GM18907 (cell line): ENCODE measurements at regions not wholly inside any gene's neighbourhood (a gene's known extent, or its start where the extent isn't known, plus 50 kb on each side); places are given as distances from the start of the nearest gene placed in this dataset.
"Not testable (repeated sequence)": the region's sequence is repeated elsewhere in the genome, so short reads cannot be mapped to it uniquely, and the experiment has no call there.

Experiments used
- ATAC-seq: cut with Tn5 transposase; IDR thresholded peaks from one replicate; pipeline ENCODE4 v1.9.1; 2021; ENCODE audit warnings: mild to moderate bottlenecking, moderate library complexity; ENCODE audit not compliant: unreplicated experiment

DNA sequence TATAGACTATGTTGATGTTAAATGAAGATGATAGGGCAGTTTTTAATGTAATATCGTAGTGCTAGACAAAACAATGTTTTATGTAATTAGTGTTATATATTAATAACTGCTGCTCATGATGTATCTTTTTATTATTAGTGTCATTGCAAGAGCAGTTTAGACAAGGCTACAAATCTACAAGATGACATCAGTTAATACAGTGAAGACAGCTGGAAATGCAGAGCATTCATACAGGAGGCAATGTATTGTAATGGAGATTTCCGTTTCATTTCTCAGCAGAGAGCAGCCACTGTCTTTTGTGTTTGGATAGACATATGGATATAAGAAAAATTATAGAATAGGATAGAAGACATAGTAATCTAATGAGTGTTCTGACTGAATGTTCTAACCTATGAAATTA lies 178.0 kb downstream of the FOXG1 start:
- no peak for ATAC-seq

DNA sequence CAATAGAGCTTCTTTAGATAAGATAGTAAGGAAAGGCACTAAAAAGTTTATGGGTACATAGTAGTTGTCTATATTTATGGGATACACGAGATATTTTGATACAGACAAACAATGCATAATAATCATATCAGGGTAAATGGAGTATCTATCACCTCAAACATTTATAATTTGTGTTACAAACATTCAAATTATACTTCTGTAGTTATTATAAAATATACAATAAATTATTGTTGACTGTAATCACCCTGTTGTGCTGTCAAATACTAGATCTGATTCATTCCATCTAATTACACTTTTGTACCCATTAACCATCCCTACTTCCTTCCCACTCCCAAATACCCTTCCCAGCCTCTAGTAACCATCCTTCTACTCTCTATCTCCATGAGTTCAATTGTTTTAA lies 179.7 kb downstream of the FOXG1 start:
- no peak for ATAC-seq

DNA sequence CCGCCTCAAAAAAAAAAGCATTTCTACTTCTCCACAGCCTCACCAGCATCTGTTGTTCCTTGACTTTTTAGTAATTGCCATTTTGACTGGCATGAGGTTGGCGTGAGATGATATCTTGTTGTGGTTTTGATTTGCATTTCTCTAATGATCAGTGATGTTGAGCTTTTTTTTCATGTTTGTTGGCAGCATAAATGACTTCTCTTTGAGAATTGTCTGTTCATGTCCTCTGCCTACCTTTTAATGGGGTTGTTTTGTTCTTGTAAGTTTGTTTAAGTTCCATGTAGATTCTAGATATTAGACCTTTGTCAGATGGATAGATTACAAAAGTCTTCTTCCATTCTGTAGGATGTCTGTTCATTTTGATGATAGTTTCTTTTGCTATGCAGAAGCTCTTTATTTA lies 182.9 kb downstream of the FOXG1 start:
- no peak for ATAC-seq

DNA sequence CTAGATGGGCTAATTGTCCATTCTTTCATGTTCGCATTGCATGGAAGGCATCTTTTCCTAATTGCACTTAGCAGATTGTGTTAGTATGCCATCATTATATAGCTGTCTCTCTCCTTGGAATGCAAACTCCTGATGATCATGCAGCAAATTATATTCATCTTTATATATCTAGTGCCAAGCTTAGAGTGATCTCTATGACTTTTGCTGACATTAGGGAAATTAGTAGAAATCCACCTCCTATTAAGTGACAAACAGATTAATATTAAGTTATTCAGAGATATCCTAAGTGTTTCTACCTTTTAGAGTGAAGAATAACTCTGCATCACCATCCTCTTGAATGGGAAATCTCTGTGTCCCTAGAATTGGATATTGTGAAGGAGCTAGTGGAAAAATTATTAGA lies 185.6 kb downstream of the FOXG1 start:
- ATAC-seq: no peak

- no peak for ATAC-seq
These were observed 186.1 kb downstream of the FOXG1 start for GRCh38 chr14:28952666-28953065.

- ATAC-seq: no peak
These were observed 187.4 kb downstream of the FOXG1 start for GRCh38 chr14:28953973-28954372.

GRCh38 chr14:28966416-28967233 lies 200.0 kb downstream of the FOXG1 start:
- peak; percentile 95 for ATAC-seq

- ATAC-seq: no peak
These were observed 208.5 kb downstream of the FOXG1 start for GRCh38 chr14:28975084-28975483.

DNA sequence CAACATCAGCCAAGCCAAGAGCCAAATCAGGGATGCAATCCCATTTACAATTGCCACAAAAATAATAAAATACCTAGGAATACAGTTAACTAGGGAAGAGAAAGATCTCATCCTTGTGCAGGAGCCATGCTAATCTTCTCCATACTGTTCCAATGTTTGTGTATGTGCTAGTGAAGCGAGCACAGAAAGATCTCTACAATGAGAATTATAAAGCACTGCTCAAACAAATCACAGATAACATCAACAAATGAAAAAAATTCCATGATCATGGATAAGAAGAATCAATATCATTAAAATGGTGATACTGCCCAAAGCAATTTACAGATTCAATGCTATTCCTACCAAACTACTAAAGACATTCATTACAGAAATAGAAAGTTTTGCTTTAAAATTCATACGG lies 215.6 kb downstream of the FOXG1 start:
- ATAC-seq: no peak

DNA sequence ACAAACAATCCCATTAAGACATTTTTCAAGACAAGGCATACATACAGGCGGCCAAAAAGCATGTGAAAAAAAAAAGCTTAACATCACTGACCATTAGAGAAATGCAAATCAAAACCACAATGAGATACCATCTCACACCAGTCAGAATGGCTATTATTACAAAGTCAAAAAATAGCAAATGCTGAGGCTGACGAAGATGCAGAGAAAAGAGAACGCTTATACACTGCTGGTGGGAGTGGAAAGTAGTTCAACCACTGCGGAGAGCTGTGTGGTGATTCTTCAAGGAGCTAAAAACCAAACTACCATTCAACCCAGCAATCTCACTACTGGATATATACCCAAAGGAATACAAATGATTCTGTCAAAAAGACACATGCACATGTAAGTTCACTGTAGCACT lies 216.7 kb downstream of the FOXG1 start:
- ATAC-seq: no peak

DNA sequence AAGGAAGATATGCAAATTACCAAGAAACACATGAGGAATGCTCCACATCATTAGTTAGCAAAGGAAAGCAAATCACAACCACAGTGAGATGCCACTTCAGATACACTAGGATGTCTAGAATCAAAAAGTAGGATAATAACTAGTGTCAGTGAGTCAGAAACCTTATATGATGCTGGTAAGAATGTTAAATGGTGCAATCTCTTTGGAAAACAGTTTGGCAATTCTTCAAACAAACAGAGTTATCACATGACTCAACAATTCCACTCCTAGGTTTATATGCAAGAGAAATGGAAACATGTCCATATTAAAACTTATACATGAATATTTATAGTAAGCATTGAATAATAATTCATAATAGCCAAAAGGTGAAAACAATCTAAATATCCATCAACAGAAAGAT lies 220.9 kb downstream of the FOXG1 start:
- no peak for ATAC-seq

DNA sequence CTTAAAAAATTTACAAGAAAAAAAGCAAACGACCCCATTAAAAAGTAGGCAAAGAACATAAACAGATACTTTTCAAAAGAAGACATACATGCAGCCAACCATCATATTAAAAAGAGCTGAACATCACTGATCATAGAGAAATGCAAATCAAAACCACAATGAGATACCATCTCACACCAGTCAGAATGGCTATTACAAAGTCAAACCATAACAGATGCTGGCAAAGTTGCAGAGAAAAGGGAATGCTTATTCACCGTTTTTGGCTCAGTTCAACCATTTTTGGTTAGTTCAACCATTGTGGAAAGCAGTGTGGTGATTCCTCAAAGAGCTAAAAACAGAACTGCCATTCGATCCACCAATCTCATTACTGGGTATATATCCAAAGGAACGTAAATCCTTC lies 230.6 kb downstream of the FOXG1 start:
- not testable (repeated sequence) for ATAC-seq

GRCh38 chr14:28999656-29000055 lies 233.1 kb downstream of the FOXG1 start:
- ATAC-seq: no peak

- ATAC-seq: no peak
These were observed 239.1 kb downstream of the FOXG1 start for GRCh38 chr14:29005647-29006046.

DNA sequence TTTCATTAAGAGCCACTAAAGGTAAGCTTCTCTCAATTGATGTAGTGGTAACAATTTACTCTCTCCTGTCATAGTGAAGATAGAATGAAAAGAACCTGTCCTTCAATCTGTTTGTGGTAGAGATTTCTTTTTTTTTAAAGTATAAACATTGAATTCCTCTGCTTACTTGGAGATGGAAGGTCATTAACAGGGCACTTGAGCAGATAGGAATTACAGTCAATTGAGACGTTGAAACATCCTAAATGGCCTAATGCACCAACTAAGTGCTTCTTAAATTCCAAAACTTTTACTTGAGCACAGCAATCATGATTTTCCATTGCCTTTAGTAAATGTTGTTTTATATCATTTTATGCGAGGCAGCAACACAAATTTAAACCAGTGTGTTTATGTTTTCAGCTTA lies 241.4 kb downstream of the FOXG1 start:
- no peak for ATAC-seq

DNA sequence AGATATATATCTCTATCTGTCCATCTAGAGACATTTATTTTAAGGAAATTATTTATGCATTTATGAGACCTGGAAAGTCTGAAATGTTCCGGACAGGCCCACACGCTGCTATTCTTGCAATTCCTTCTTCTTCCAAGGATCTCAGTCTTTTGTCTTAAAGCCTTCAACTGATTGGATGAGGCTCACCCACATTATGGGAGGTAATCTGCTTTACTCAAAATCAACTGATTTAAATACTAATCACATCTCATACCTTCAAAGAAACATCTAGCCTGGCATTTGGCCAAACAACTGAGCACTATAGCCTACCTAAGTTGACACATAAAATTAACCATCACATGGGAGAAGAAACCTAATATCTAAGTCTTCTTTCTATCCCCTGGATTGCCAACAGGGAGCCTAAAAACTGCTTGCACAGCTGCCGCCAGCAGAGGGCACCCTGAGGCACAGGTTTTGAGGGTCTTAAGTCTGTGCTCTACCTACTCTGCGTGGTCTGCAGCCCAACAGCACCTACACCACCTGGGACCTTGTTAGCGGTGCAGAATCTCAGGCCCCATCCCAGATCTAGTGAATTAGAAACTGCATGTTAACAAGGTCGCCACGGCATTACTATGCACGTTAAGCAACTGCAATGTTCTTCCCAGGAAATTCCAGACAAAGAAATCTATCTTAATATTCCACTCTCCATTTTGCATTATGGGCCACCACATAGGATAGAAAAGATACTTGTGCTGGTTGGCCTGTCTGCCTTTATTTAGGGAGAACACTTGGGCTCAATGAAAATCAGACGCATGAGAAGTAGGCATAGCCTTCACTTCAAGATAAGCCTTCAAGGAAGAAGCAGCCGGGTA lies 249.7 kb downstream of the FOXG1 start:
- peak; percentile 55 for ATAC-seq

GRCh38 chr14:29023505-29023904 lies 256.9 kb downstream of the FOXG1 start:
- not testable (repeated sequence) for ATAC-seq

DNA sequence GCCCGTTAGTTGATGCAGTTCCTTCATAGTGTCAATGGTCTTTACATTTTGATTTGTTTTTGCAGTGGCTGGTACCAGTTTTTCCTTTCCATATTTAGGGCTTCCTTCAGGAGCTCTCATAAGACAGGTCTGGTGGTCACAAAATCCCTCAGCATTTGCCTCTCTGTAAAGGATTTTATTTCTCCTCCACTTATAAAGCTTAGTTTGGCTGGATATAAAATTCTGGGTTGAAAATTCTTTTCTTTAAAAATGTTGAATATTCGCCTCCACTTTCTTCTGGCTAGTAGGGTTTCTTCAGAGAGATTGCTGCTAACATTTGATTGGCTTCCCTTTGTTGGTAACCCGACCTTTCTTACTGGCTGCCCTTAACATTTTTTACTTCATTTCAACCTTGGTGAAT lies 260.9 kb downstream of the FOXG1 start:
- not testable (repeated sequence) for ATAC-seq

DNA sequence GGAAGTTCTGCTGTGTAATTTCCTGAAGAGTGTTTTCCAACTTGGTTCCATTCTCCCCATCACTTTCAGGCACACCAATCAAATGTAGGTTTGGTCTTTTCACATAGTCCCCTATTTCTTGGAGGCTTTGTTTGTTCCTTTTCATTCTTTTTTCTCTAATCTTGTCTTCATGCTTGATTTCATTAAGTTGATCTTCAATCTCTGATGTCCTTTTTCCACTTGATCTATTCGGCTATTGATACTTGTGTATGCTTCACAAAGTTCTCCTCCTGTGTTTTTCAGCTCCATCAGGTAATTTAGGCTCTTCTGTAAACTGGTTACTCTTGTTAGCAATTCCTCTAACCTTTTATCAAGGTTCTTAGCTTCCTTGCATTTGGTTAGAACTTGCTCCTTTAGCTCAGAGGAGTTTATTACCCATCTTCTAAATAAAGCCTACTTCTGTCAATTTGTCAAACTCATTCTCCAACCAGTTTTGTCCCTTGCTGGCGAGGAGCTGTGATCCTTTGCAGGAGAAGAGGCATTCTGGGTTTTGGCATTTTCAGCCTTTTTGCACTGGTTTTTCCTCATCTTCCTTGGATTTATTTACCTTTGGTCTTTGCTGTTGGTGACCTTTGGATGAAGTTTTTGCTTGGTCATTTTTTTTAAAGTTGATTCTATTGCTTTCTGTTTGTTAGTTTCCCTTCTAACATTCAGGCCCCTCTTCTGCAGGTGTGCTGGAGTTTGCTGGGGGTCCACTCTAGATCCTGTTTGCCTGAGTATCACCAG lies 261.5 kb downstream of the FOXG1 start:
- ATAC-seq: not testable (repeated sequence)

GRCh38 chr14:29028973-29029582 lies 262.5 kb downstream of the FOXG1 start:
- ATAC-seq: no peak

DNA sequence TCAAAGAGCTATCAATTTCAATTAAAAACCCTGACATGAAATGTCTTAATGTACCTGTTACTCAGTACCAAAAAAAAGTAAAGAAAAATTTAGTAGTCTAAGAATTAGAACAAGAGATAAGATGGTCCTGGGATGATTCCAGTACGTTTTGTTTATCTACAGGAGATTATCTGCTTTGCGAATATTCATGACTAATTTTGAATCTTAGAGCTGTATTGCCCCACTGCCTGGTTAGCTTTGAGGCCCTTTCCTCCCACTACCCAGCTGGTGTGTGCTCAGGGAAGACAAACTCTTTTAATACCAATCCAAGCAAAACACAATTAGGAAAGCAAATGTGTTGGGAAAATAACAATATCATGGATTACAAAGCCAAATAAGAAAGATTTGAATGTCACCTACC lies 263.5 kb downstream of the FOXG1 start:
- no peak for ATAC-seq
